Dendritic cell treated with granulocyte-macrophage colony-stimulating factor and Interleukin-4, amounts not matched to agents 40 ng/mL and 50 ng/mL, for 4 days (primary cell): ENCODE measurements at regions not wholly inside any gene's neighbourhood (a gene's known extent, or its start where the extent isn't known, plus 50 kb on each side); places are given as distances from the start of the nearest gene placed in this dataset.
"Not testable (repeated sequence)": the region's sequence is repeated elsewhere in the genome, so short reads cannot be mapped to it uniquely, and the experiment has no call there.

Experiments used
- H3K27ac Mint-ChIP-seq: one replicate; pipeline ENCODE4 v1.8.0; 2022; ENCODE audit warnings: mild to moderate bottlenecking, mixed read lengths
- H3K27me3 Mint-ChIP-seq: one replicate; pipeline ENCODE4 v1.8.0; 2022; ENCODE audit warnings: mild to moderate bottlenecking, mixed read lengths
- H3K36me3 Mint-ChIP-seq: one replicate; pipeline ENCODE4 v1.8.0; 2022; ENCODE audit warnings: low read depth, mixed read lengths
- H3K4me1 Mint-ChIP-seq: one replicate; pipeline ENCODE4 v1.8.0; 2022; ENCODE audit warnings: low read depth, mixed read lengths
- H3K4me3 Mint-ChIP-seq: one replicate; pipeline ENCODE4 v1.8.0; 2022; ENCODE audit warnings: mild to moderate bottlenecking, moderate library complexity, mixed read lengths
- H3K9me3 Mint-ChIP-seq: one replicate; pipeline ENCODE4 v1.8.0; 2022; ENCODE audit warnings: mixed read lengths
- intact Hi-C: fragments of 100-400 bp; cut with micrococcal nuclease; formaldehyde crosslinking; loops from one replicate; pipeline ENCODE4 v1.15.0; 2022

GRCh38 chr5:99808657-99809230, 726.4 kb upstream of the FAM174A start:
- intact Hi-C loops: no loop called here
- Mint-ChIP-seq H3K9me3 (no peaks in the 10 kb centered on the region), H3K4me3 (no peak overlapping the region)

GRCh38 chr5:99807346-99807745, 727.8 kb upstream of the FAM174A start:
- Mint-ChIP-seq H3K27ac (no peak overlapping the region), H3K27me3 (no peaks in the 10 kb centered on the region), H3K4me1 (no peaks in the 10 kb centered on the region), H3K4me3 (no peak overlapping the region), H3K9me3 (no peaks in the 10 kb centered on the region), H3K36me3 (no peaks in the 10 kb centered on the region)
- intact Hi-C loops: no loop called here

More at GRCh38 chr5:99808657-99809230, 726.4 kb upstream of the FAM174A start:
- no peaks in the 10 kb centered on the region for H3K36me3 Mint-ChIP-seq
- no peaks in the 10 kb centered on the region for H3K27me3 Mint-ChIP-seq
- no peaks in the 10 kb centered on the region for H3K4me1 Mint-ChIP-seq
- H3K27ac Mint-ChIP-seq: no peak overlapping the region

DNA sequence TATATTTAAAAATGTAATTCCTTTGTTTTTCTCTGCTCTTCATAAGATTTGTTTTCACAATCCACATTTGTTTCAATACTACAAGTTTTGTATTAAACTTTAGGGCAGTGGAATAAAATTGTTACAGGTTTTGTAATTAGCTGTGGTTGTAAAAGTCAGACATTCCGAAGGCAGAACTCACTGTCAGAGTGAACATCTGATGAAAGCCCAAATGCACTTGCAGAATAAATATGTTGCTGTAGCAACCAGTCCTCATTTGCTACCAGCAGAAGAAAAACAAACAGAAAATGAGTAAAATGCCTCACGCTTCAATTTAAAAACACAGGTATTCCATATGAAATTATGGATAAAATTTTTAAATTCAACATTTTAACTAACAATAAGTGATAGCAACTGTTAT, 740.1 kb upstream of the FAM174A start:
- H3K36me3 Mint-ChIP-seq: no peaks in the 10 kb centered on the region

DNA sequence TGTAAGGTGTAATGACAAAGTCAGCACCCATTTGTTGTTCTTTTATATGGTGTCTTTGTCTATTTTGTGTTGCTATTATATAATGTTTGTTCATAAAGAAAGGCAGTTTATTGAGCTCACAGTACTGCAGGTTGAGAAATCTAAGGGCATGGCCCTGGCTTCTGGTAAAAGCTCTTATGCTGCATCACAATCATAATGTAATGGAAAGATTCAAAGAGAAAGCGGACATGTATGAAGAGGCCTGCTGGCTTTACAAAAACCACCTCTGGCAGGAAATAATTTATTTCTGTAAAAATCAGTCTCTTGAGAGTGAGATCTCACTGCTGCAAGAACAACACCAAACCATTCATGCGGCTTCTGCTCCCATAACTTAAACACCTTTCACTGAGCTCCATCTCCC, 746.7 kb upstream of the FAM174A start:
- H3K4me1 Mint-ChIP-seq: no peaks in the 10 kb centered on the region
- no peaks in the 10 kb centered on the region for H3K36me3 Mint-ChIP-seq
- intact Hi-C loops: no loop called here
- H3K27me3 Mint-ChIP-seq: no peaks in the 10 kb centered on the region
- no peaks in the 10 kb centered on the region for H3K9me3 Mint-ChIP-seq
- H3K27ac Mint-ChIP-seq: no peak overlapping the region
- H3K4me3 Mint-ChIP-seq: no peak overlapping the region

More for the DNA sequence above, 740.1 kb upstream of the FAM174A start:
- intact Hi-C loops: no loop called here
- Mint-ChIP-seq H3K9me3 (peaks cover 4% of the 10 kb centered on the region), H3K4me3 (no peak overlapping the region), H3K4me1 (no peaks in the 10 kb centered on the region), H3K27me3 (no peaks in the 10 kb centered on the region), H3K27ac (no peak overlapping the region)

- H3K36me3 Mint-ChIP-seq: no peaks in the 10 kb centered on the region
- H3K27ac Mint-ChIP-seq: no peak overlapping the region
- no peak overlapping the region for H3K4me3 Mint-ChIP-seq
- no peaks in the 10 kb centered on the region for H3K4me1 Mint-ChIP-seq
- intact Hi-C loops: no loop called here
- no peaks in the 10 kb centered on the region for H3K9me3 Mint-ChIP-seq
- no peaks in the 10 kb centered on the region for H3K27me3 Mint-ChIP-seq
Measured at GRCh38 chr5:99775189-99775588, 760.0 kb upstream of the FAM174A start.

DNA sequence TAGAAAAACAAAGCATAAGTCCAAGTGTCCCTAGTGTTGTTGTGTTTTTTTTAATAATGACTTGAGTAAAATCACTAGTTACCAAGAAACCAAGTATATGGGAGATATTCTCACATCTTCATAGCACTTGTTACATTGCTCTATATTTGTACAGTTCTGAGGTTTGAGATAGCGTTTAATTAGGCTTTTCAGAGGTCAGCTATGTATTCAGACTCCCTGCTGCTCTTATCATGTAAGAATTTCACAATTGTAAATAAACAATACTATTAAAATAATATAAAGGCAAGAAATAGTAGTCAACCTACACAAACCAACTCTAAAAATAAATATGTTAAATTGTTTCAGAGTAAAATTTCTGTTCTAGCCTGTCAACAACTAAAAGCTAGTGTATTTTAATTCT, 761.9 kb upstream of the FAM174A start:
- no peaks in the 10 kb centered on the region for H3K36me3 Mint-ChIP-seq
- H3K9me3 Mint-ChIP-seq: no peaks in the 10 kb centered on the region
- no peaks in the 10 kb centered on the region for H3K27me3 Mint-ChIP-seq
- no peak overlapping the region for H3K27ac Mint-ChIP-seq
- no peak overlapping the region for H3K4me3 Mint-ChIP-seq
- no peaks in the 10 kb centered on the region for H3K4me1 Mint-ChIP-seq
- intact Hi-C loops: no loop called here

- no peak overlapping the region for H3K27ac Mint-ChIP-seq
- no peaks in the 10 kb centered on the region for H3K27me3 Mint-ChIP-seq
- H3K4me1 Mint-ChIP-seq: no peaks in the 10 kb centered on the region
- intact Hi-C loops: no loop called here
- no peak overlapping the region for H3K4me3 Mint-ChIP-seq
- no peaks in the 10 kb centered on the region for H3K9me3 Mint-ChIP-seq
- no peaks in the 10 kb centered on the region for H3K36me3 Mint-ChIP-seq
Measured at GRCh38 chr5:99771296-99771695, 763.9 kb upstream of the FAM174A start.

DNA sequence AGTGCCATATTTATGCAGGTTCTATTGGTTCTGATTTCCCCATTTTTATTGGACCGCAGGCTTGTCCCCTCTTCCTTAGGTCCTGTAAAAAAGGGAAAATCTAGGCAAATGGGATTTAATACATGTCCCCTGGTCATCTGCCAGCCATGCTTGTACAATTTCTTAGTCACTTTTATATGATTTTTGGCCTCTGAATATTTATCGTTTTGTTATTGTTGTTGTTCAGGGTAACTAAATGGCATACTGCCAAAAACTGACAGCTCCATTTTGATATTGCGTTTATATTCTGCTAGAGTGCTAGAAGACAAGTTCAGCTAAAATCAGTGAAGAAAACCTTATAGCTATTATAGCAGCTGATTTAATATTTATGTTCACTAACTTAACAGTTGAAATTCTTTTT, 770.2 kb upstream of the FAM174A start:
- intact Hi-C loops: no loop called here
- Mint-ChIP-seq H3K4me1 (no peaks in the 10 kb centered on the region), H3K27ac (no peak overlapping the region), H3K9me3 (peaks cover 41% of the 10 kb centered on the region), H3K27me3 (no peaks in the 10 kb centered on the region), H3K36me3 (no peaks in the 10 kb centered on the region), H3K4me3 (no peak overlapping the region)

DNA sequence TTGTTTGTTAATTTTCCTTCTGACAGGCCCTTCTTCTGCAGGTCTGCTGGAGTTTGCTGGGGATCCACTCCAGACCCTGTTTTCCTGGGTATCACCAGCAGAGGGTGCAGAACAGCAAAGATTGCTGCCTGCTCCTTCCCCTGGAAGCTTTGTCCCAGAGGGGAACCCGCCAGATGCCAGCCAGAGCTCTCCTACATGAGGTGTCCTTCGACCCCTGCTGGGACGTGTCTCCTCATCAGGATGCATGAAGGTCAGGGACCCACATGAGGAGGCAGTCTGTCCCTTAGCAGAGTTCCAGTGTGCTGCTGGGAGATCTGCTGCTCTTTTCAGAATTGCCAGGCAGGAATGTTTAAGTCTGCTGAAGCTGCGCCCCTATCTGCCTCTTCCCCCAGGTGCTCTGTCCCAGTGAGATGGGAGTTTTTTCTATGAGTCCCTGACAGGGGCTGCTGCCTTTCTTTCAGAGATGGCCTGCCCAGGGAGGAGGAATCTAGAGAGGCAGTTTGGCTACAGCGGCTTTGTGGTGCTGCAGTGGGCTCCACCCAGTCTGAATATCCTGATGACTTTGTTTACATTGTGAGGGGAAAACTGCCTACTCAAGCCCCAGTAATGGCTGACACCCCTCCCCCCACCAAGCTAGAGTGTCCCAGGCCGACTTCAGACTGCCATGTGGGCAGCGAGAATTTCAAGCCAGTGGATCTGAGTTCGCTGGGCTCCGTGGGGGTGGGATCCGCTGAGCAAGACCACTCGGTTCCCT, 772.0 kb upstream of the FAM174A start:
- intact Hi-C loops: no loop called here
- Mint-ChIP-seq H3K27ac (no peak overlapping the region), H3K36me3 (no peaks in the 10 kb centered on the region), H3K9me3 (peaks cover 41% of the 10 kb centered on the region), H3K4me3 (no peak overlapping the region), H3K4me1 (no peaks in the 10 kb centered on the region), H3K27me3 (no peaks in the 10 kb centered on the region)

DNA sequence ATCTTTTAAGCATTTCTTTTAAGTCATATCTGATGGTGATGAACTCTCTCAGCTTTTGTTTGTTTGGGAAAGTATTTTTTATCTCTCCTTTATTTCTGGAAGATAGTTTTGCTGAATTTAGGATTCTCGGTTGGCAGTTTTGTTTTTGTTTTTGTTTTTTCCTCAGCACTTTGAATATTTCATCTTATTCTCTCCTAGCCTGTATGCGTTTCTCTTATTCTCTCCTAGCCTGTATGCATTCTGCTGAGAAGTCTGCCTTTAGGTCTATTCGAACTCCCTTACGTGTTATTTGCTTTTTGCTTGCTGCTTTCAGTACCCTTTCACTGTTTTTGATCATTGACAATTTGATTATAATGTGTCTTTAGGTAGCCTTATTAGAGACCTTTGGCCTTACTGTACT, 787.8 kb upstream of the FAM174A start:
- Mint-ChIP-seq H3K4me1 (no peaks in the 10 kb centered on the region), H3K27me3 (no peaks in the 10 kb centered on the region), H3K36me3 (no peaks in the 10 kb centered on the region), H3K9me3 (peaks cover 22% of the 10 kb centered on the region), H3K27ac (no peak overlapping the region), H3K4me3 (no peak overlapping the region)
- intact Hi-C loops: no loop called here

- H3K4me3 Mint-ChIP-seq, H3K4me1 Mint-ChIP-seq, H3K27ac Mint-ChIP-seq, intact Hi-C loops, H3K27me3 Mint-ChIP-seq, H3K9me3 Mint-ChIP-seq, H3K36me3 Mint-ChIP-seq: not testable (repeated sequence)
Measured at GRCh38 chr5:99733146-99733545, 802.0 kb upstream of the FAM174A start.

- H3K36me3 Mint-ChIP-seq, H3K9me3 Mint-ChIP-seq, H3K4me3 Mint-ChIP-seq, H3K27me3 Mint-ChIP-seq, H3K4me1 Mint-ChIP-seq, H3K27ac Mint-ChIP-seq, intact Hi-C loops: not testable (repeated sequence)
Measured at GRCh38 chr5:99730653-99731052, 801.8 kb upstream of the CHD1 start.

DNA sequence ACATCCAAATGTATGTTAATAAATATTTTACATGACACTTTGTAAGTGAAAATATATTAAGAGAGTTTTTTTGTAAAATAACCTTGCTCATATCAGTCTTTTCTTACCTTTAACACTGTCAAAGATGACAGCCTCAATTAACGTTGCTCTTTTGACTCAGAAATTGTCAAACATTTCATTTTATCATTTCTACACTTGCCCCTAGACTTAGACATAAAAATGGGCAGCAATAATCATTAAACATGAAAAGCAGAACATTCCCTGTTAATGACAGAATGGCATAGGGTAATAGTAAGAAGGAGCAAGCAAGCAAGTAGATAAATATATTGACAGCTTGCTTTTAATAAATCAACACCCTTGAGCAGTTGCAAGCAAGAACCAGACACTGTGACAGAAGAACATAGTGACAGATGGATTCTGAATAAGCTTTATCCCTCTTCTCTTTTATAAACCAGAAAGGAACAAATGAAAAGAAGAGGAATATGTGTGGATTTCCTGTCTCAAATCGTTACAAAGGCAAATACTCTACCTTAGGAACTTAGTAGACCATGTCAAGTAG, 796.0 kb upstream of the CHD1 start:
- Mint-ChIP-seq H3K4me1 (no peaks in the 10 kb centered on the region), H3K27ac (no peak overlapping the region), H3K27me3 (no peaks in the 10 kb centered on the region), H3K9me3 (no peaks in the 10 kb centered on the region), H3K4me3 (no peak overlapping the region), H3K36me3 (no peaks in the 10 kb centered on the region)
- intact Hi-C loops: no loop called here

GRCh38 chr5:99721506-99721905, 792.7 kb upstream of the CHD1 start:
- H3K4me3 Mint-ChIP-seq: no peak overlapping the region
- H3K36me3 Mint-ChIP-seq: no peaks in the 10 kb centered on the region
- intact Hi-C loops: no loop called here
- no peaks in the 10 kb centered on the region for H3K27me3 Mint-ChIP-seq
- H3K27ac Mint-ChIP-seq: no peak overlapping the region
- no peaks in the 10 kb centered on the region for H3K9me3 Mint-ChIP-seq
- H3K4me1 Mint-ChIP-seq: no peaks in the 10 kb centered on the region

DNA sequence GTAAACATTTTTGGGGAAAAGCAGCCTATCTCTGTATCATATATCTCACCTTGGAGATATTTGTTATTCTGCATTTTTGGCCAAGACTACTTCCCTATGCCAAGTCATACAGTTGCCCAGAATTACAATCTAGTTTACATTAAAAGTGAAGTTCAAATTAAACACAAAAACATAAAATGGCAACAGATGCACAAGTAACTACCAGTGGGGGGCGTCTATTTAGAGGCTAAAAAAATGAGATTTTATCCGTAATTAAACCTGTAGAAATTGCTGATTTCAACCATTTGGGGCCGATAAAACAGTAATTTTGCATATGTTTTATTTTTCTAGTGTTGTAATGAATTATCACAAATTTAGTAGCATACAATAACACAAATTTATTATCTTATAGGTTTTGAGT, 787.1 kb upstream of the CHD1 start:
- no peaks in the 10 kb centered on the region for H3K36me3 Mint-ChIP-seq
- H3K9me3 Mint-ChIP-seq: peaks cover 15% of the 10 kb centered on the region
- H3K27me3 Mint-ChIP-seq: no peaks in the 10 kb centered on the region
- no peak overlapping the region for H3K27ac Mint-ChIP-seq
- H3K4me1 Mint-ChIP-seq: no peaks in the 10 kb centered on the region
- intact Hi-C loops: no loop called here
- no peak overlapping the region for H3K4me3 Mint-ChIP-seq
